H4 (cell line): ENCODE measurements at regions not wholly inside any gene's neighbourhood (a gene's known extent, or its start where the extent isn't known, plus 50 kb on each side); places are given as distances from the start of the nearest gene placed in this dataset.
A peak's percentile ranks its signal among the peaks of the same experiment; 100 is the strongest.
"Not testable (repeated sequence)": the region's sequence is repeated elsewhere in the genome, so short reads cannot be mapped to it uniquely, and the experiment has no call there.

ENCODE experiments used
- DNase-seq: peaks from one replicate; pipeline ENCODE4 v3.0.0-alpha.2; 2015; ENCODE audit warnings: low spot score

DNA sequence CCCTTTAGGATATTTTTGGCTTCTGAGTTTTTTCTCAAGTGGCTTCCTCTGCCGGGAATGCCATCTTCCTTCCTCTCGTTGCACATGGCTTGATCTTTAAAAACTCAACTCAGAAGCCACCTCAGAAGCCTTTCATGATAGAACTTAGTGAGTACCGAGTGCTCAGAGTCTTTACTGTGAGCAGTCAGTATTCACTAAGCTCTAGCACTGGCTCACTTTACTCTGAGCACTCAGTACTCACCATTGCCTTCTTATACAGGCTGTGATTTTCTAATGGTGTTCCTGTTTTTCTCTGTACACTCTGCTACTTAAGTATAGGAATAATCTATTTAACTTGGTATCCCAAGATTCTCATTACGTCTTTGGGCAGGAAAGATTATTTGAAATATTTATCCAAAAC, 116.2 kb downstream of the PFDN4 start:
- no peak for DNase-seq

DNA sequence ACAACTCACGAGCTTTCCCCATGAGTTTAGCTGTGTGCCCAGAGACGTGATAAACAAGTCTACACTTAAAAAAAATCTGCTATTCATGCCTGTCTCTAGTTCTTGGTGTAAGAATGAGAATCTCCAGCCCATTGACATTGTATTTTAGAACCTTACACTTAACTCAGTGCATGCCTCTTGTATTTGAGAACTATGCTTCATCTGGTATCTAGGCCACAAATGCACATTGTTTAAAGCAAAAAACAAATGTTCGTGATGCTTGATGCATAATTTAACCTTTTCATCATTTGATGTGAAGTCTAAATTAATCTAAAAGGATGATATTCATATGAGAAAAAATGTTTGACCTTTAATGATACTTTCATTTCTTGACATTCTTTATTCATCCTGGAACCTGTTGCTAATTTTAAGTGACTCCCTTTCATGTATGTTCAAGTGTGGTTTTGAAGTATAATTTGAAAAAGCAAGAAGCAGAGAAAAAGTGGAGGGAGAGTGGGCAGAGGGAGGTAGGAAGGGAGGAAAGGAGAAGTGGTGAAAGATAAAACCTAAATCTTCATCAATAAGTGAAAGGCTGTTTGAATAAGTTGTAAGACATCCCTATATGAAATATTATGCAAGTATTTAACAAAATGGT, 116.9 kb downstream of the PFDN4 start:
- no peak for DNase-seq

DNA sequence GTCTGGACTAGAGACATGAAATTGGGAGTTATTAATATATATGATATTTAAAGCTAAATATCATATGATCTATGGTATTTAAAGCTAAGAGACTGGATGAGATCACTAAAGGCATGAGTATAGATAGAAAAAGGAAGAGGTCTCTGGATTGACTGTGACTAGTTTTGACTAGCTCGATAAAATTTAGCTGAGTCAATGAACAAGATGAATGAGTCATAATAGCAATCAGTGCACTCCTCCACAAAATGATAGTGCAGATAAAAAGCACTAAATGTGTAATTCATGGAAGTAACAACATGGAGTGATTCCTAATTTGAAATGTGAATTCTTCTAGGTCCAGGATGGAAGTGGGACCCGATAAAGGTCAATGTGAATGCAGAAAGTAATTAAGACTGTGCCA, 127.4 kb downstream of the PFDN4 start:
- no peak for DNase-seq

DNA sequence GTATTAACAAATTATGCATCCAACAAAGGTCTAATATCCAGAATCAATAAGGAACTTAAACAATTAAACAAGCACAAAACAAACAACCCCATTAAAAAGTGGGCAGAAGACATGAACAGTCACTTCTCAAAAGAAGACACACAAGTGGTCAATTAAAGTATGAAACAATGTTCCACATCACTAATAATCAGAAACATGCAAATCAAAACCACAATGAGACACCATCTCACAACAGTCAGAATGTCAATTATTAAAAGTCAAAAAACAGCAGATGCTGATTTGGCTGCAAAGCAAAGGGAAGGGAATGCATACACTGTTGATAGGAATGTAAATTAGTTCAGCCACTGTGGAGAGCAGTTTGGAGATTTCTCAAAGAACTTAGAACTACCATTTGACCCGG, 129.3 kb downstream of the PFDN4 start:
- no peak for DNase-seq

DNA sequence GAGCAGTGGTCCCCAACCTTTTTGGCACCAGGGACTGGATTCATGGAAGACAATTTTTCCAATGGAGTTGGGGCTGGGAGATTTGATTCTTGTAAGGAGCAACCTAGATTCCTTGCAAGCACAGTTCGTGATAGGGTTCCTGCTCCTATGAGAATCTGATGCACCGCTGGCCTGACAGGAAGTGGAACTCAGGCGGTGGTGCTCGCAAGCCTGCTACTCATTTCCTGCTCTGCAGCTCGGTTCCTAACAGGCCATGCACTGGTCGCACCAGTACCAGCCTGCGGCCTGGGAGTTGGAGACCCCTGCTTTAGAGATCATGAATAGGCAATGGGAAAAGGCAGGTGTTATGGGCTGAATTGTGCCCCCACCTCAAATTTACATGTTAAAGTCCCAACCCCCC, 131.2 kb downstream of the PFDN4 start:
- DNase-seq: no peak

DNA sequence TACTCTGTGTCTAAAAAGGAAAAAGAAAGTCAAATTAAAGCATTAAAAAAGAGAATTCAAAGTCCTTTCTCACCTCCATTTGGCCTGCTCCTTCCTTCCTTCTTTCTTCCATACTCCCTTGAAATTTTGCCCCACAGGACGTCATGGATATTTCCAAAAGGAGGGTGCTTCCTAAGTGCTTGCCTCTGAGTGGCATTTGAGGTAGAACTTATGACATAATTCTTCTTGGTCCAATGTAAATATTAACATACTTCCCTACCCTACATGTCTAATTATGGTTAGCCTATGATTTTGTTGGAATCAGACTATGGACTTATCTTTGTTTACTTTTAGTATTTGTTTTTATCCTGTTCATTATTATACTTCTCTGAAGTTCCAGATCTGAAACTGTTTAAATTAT, 132.3 kb downstream of the PFDN4 start:
- DNase-seq: peak; percentile 34

DNA sequence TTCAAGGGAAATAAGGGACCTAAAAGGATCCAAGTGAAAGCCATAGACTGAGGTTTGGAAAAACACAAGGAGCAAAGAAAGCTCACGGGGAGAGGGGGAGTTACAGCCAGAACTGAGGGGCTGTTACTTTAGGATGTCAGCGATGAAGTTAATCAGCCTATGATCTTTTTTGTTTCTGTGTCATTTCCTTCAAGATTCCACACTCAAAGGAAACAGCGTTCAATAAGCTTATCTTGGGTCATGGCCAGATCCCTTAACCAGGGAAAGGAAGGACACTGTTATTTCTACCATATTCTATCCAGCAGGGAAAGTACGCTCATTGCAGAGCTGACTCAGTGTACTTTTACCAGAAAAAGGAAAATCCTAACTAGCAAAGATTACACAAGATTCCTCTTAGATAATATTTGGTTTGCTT, 132.8 kb downstream of the PFDN4 start:
- DNase-seq: peak; percentile 21

DNA sequence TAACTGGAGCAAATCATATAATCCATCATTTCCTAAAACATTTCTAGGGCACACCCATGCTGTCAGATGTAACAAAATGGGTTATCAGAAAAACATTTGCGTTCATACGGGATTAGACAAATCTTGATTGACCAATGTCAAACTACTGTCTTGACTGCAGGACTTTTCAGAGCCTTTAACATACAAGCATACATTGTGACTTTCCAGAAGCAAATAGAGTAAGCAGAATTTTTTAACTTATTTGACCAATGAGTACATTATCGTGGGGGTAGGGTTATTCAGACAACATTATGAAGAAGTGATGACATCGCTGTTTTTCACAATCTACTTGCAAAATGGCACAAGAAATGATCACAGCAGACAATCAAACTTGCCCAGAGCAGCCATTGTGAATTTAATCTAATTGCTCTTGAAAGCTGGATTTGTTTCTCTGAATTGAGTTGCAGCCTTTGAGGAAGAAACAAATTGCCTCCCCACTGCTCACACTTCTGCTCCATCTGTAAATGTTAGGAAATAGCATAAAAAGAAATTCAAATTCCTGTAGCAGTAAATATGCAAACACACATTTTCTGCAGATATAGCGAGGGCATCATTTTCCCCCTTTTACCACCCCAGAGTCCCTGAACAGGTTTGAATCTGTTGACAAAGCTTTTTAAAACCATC, 133.0 kb upstream of the DOK5 start:
- no peak for DNase-seq

DNA sequence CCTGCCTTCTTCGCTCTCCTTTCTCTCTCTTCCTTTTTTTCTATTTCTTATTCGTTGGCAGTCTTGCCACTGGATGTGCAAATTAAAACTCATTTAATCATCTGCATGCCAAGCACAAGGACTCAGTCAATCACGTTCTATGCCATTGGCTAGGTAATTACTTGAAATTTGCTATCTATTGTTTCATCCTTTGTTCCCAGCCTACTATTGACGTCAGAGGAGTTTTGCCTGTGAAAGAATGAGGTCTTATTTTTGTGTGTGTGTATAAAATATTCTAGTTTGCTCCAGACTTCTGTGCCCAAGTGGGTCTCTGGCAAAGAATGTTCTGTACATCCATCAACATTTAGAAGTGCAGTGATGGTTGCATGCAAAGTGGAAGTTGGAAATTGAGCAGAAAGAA, 132.3 kb upstream of the DOK5 start:
- no peak for DNase-seq

DNA sequence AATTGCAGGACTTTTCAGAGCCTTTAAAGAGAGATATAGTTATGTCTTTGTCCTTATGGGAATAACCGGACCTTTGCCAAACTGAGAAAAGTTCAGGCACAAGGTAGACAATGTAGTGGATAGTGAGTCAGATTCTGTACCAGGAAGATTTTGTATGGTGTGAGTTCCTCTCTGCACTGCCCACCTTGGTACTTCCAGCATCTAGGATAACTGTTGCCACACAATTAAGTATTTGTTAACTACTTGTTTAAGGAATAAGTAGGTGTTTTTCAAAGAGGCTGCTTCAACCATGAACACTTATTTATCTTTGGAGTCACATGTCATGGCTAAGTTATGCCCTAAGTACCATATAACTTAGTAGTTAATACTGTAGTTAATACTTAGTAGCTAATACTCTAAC, 131.8 kb upstream of the DOK5 start:
- DNase-seq: no peak

DNA sequence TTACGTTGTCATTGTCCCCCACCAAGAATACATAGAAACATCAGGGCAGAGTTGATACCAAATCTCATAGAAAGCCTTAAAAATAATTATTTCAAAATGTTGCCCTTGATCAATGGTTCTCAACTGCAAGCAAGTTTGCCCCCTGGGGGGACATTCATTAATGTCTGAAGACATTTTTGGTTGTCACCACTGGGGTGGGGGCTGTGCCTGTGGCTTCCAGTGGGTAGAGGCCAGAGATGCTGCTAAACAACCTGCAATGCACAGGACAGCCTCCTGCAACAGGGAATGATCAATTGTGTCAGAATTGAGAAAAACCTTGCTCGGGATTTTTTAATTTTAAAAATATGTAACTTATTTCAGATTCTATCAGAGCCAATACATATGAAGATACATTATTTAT, 130.6 kb upstream of the DOK5 start:
- no peak for DNase-seq

DNA sequence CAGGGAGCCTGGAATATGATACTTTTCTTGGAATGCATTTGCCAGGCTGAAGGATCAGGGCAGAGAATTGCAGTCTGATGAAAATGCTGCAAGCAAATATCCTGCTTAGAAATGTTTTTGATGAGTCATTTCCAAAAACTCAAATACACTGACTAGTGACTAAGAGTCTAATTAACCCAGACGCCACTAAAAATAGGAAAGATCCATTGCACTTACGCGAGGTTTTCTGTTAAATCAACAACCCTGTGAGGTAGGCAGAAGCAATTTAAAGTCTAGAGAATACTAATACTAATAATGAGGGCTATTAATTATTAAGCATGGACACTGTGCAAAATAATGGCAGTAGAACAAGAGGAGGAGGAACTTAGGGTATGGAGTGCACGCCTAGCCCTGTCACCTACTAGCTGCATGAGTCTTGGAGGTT, 130.1 kb upstream of the DOK5 start:
- peak; percentile 83 for DNase-seq

DNA sequence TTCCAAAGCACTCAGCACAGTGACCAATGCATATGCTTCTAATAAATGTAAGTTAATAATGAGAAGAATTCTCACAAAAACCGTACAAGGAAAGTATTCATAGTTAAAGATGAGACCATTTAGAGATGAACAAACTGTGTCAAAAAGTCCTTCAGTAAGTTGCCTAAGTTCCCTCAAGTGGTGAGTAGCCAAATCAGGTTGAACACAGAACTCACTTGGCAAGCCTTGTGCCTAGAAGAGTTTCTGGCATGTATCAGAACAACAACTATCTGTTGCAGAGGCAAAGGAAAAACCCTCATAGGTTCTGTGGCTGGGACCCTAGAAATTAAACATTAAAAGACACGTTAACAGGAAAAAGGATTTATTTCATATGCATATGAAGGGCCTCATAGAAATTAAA, 129.6 kb upstream of the DOK5 start:
- no peak for DNase-seq

DNA sequence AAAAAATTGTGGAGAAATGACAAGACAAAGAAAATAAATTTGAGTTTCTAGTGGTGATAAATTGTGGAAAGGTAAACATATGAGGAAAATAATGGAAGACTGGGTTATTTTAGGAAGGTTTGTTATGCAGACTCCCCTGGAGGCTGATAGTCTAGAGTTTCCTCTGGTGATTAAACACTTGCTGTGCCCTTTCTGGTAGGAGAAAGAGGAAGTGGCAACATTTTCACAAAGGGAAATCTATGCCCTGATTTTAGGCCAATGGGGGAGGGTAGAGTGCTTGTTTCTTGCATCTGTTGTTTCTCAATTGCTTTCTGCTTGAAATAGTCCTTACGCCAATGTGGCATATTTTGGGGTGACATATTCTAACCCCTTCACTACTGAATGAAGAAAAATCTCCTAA, 129.1 kb upstream of the DOK5 start:
- no peak for DNase-seq

DNA sequence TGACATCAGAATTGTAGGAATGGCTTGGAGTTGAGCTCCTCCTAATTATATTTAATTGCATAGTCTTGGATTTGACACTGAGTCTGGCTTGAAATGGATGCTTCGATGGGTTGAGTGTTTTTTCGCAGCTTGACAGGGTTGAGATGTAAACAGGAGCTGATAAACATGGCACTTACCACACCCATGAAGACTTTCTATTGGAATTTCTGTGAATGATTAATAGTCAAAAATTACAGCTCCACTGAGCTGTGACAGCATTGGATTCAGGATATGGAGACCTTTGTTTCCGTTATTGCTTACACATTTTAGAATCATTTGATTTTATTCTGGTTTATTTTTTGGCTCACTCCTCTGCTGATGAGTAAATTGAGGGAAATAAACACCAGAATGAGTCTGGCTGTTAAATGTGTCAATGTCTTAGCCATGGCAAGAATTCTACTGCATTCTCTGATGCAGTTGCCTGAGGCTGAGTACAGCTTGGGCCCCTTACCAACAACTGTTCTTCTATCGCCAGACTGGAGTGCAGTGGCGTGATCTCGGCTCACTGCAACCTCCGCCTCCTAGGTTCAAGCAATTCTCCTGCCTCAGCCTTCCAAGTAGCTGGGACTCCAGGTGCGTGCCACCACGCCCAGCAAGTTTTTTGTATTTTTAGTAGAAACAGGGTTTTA, 128.1 kb upstream of the DOK5 start:
- no peak for DNase-seq

DNA sequence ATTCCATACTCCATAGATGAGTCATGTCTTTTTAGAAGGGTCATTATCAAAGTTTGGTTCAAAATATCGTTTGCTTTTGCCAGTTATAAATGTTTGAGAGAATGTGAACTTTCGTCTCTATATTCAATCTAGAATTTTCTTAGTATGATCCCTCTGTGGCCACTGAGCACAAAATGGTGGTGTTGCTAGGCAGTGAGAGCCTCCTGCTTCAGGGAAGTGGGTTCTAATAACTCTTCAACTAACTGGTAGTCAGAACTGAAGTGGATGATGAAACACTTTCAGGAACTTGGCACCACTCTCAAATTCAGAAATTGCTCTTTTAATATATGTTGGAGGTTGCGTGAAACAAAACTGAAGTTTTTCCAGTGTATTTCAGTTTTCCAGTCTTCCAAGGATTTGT, 125.0 kb upstream of the DOK5 start:
- DNase-seq: no peak

DNA sequence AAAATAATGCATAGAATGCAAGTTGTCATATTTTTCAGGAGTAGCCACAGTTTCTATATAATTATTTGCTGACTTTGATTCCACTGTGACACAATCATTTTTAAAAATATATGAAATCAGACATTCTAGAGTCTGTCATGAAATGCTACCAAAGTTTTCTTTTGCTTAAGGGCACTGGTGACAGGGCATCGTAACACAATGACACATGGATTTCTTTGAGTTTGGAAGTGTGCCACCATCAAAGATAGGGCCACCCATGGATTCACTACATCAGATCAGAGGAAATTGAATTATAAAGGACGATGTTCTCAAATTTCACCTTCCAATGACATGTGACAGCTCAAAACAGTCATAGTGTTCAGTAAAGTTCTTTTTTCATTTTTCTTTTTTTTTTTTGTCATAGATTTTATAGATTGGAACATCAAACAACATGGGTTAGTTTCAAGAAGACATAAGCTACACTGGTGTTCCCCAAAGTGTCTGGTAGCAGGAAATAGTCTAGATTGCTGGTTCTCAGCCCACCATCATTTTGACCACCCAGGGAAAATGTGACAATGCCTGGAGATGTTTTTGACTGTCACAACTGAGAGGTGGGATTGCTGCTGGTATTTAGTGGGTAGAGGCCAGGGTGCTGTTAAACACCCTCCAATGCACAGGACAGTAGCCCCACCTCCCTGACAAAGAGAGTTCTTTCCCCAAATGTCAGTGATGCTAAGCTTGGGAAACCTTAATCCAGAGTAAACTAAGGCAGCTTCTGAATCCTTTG, 123.8 kb upstream of the DOK5 start:
- no peak for DNase-seq

DNA sequence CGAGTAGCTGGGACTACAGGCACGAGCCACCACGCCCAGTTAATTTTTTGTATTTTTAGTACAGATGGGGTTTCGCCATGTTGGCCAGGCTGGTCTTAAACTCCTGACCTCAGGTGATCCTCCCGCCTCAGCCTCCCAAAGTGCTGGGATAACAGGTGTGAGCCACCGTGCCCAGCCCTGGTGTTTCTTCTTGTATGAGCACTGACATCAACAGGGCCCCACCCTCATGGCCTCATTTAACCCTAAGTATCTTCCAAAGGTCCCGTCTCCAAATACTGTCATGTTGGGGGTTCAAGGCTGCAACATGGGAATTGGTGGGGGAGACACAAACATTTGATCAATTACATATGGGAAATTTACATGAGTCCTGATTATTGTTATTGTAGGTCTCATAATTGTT, 122.9 kb upstream of the DOK5 start:
- DNase-seq: not testable (repeated sequence)

DNA sequence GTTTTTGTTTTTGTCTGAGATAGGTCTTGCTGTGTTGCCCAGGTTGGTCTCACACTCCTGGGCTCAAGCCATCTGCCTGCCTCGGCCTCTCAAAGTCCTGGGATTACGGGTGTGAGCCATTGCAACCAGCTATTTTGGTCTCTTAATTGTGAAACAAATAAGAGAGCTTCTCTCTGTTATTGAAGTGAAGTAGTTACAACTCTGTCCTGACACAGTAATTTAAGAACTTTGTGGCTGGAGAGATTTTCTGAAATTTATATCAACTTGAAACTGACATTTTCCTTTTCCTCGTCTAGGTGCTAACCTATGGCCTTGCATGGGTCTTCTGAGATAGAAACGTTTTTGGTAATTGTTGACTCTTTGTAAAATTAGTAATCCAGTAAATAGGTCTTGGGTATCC, 122.1 kb upstream of the DOK5 start:
- no peak for DNase-seq

DNA sequence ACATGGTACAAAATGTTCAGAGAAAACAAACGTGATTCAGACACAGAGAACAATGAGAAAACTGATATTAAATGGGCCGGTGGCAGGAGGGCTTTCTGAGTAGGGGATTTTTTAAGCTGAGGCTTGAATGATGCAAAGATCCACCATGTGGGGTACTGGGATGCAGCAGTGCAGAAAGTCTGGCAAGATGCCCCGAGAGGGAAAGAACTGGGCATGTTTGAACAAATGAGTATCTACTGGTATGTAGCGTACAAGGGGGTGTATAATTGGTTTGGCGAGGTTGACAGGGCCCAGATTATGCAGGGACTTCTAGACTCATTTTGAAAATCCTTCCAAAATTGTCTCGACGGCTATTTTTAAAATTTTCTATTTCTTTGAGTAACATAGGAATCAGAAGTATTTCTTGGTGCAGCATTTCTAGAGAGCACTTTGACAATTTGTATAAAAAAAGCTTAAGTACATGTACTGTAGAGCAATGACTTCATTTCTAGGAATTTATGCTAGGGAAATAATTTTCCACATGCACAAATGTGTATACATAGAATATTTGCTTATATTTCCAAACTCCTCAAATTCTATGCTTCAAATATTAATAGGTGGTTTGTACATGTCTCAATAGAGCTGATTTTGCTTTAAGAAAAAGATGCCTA, 119.6 kb upstream of the DOK5 start:
- DNase-seq: no peak

DNA sequence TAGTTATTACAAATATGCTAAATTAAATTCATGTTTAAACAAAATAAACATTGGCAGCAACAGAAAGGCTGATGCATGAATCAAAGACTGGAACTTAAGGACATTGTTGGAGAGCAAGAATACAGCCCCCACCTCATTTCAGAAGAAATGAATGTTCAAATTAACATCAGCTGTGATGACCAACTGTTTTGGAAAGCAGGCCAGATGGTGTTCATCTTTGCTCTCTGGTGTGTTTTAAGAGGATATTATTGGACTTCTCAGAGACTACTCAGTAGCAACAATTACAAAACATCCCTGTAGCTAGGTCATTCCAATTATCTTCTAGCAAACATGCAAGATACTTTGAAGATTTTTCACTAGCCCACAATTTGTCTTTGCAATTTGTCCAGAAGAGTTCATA, 118.6 kb upstream of the DOK5 start:
- DNase-seq: no peak

DNA sequence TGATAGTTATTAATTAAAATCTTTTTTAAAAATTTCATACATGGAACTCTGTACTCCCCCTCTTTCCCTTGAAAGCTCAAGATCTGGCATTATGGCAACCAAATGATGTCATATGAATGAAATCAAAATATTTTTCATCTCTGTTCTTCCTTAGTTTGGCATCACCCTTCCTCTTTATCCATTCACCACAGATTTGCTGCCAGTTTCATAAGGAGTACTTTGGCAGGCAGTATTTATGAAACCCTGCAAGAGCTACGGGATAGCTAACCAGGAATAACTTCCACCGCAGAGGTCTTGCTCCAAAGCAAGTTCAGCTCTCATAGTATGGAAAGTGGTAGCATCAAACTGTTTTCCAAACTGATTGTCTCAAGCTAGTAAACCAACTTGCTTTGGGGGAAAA, 113.9 kb upstream of the DOK5 start:
- DNase-seq: no peak
